ENCODE measurements at regions not wholly inside any gene's neighbourhood (a gene's known extent, or its start where the extent isn't known, plus 50 kb on each side); places are given as distances from the start of the nearest gene placed in this dataset.

GRCh38 chr13:86841264-86841663, 829.9 kb upstream of the SLITRK5 start:
- Histone ChIP-seq H3K36me3 (ENCODE audit: insufficient read depth, low read length) (no peaks in the 10 kb centered on the region), H3K9me2 (ENCODE audit: low read depth, low read length) (no peaks in the 10 kb centered on the region), H2AFZ (ENCODE audit: low read length) (no peak overlapping the region), H3K4me2 (ENCODE audit: low read length) (no peak overlapping the region), H4K20me1 (ENCODE audit: insufficient read depth, low read length) (no peaks in the 10 kb centered on the region), H3K9me3 (ENCODE audit: low read length) (0 out of 2 replicates have a peak, but pooled peaks cover 2% of the 10 kb centered on the region), H3K27me3 (ENCODE audit: insufficient read depth, low read length) (no peaks in the 10 kb centered on the region), H3K4me1 (ENCODE audit: insufficient read depth, low read length, severe bottlenecking) (no peaks in the 10 kb centered on the region), H3K27ac (ENCODE audit: low read depth, low read length, poor library complexity, severe bottlenecking) (no peak overlapping the region), H3K4me3 (ENCODE audit: low read depth, low read length, poor library complexity, severe bottlenecking) (no peak overlapping the region), H3K9ac (ENCODE audit: low read length) (no peak overlapping the region), H3F3A (ENCODE audit: insufficient read depth, low read length) (no peaks in the 10 kb centered on the region), H3K79me2 (ENCODE audit: insufficient read depth, low read length) (no peaks in the 10 kb centered on the region)
- no peak for TF ChIP-seq CTCF (IDR thresholded peaks at IDR 0.05; ENCODE audit: low read length)
- no peak for TF ChIP-seq EZH2 (IDR thresholded peaks at IDR 0.05; ENCODE audit: borderline replicate concordance, low read length)

GRCh38 chr13:86846501-86846900, 824.7 kb upstream of the SLITRK5 start:
- H3K27me3 ChIP-seq (ENCODE audit: insufficient read depth, low read length), result no peaks in the 10 kb centered on the region

GRCh38 chr13:86848716-86849115, 822.5 kb upstream of the SLITRK5 start:
- H3K79me2 ChIP-seq (ENCODE audit: insufficient read depth, low read length), result no peaks in the 10 kb centered on the region
- no peaks in the 10 kb centered on the region for H3K9me3 ChIP-seq (ENCODE audit: low read length)
- no peak overlapping the region for H3K4me2 ChIP-seq (ENCODE audit: low read length)
- no peak overlapping the region for H3K4me3 ChIP-seq (ENCODE audit: low read depth, low read length, poor library complexity, severe bottlenecking)
- H3F3A ChIP-seq (ENCODE audit: insufficient read depth, low read length), result no peaks in the 10 kb centered on the region
- no peak for TF ChIP-seq EZH2 (IDR thresholded peaks at IDR 0.05; ENCODE audit: borderline replicate concordance, low read length)
- no peak for TF ChIP-seq CTCF (IDR thresholded peaks at IDR 0.05; ENCODE audit: low read length)
- no peaks in the 10 kb centered on the region for H3K36me3 ChIP-seq (ENCODE audit: insufficient read depth, low read length)
- H4K20me1 ChIP-seq (ENCODE audit: insufficient read depth, low read length), result no peaks in the 10 kb centered on the region
- H3K27me3 ChIP-seq (ENCODE audit: insufficient read depth, low read length), result no peaks in the 10 kb centered on the region
- H3K9ac ChIP-seq (ENCODE audit: low read length), result no peak overlapping the region
- no peaks in the 10 kb centered on the region for H3K9me2 ChIP-seq (ENCODE audit: low read depth, low read length)
- no peaks in the 10 kb centered on the region for H3K4me1 ChIP-seq (ENCODE audit: insufficient read depth, low read length, severe bottlenecking)
- no peak overlapping the region for H3K27ac ChIP-seq (ENCODE audit: low read depth, low read length, poor library complexity, severe bottlenecking)
- no peak overlapping the region for H2AFZ ChIP-seq (ENCODE audit: low read length)

More at GRCh38 chr13:86846501-86846900, 824.7 kb upstream of the SLITRK5 start:
- H3K9me2 ChIP-seq (ENCODE audit: low read depth, low read length), result no peaks in the 10 kb centered on the region
- no peaks in the 10 kb centered on the region for H3K9me3 ChIP-seq (ENCODE audit: low read length)
- H3K4me3 ChIP-seq (ENCODE audit: low read depth, low read length, poor library complexity, severe bottlenecking), result no peak overlapping the region
- no peaks in the 10 kb centered on the region for H3K4me1 ChIP-seq (ENCODE audit: insufficient read depth, low read length, severe bottlenecking)
- no peak overlapping the region for H3K4me2 ChIP-seq (ENCODE audit: low read length)
- H3K36me3 ChIP-seq (ENCODE audit: insufficient read depth, low read length), result no peaks in the 10 kb centered on the region
- TF ChIP-seq EZH2 (IDR thresholded peaks at IDR 0.05; ENCODE audit: borderline replicate concordance, low read length), result no peak
- TF ChIP-seq CTCF (IDR thresholded peaks at IDR 0.05; ENCODE audit: low read length), result no peak
- no peak overlapping the region for H3K27ac ChIP-seq (ENCODE audit: low read depth, low read length, poor library complexity, severe bottlenecking)
- H3K79me2 ChIP-seq (ENCODE audit: insufficient read depth, low read length), result no peaks in the 10 kb centered on the region
- H3K9ac ChIP-seq (ENCODE audit: low read length), result no peak overlapping the region
- no peaks in the 10 kb centered on the region for H3F3A ChIP-seq (ENCODE audit: insufficient read depth, low read length)
- no peaks in the 10 kb centered on the region for H4K20me1 ChIP-seq (ENCODE audit: insufficient read depth, low read length)
- no peak overlapping the region for H2AFZ ChIP-seq (ENCODE audit: low read length)

Data from OCI-LY1 (cell line).